Nephron progenitor cell (in vitro differentiated cells): ENCODE measurements at regions not wholly inside any gene's neighbourhood (a gene's known extent, or its start where the extent isn't known, plus 50 kb on each side); places are given as distances from the start of the nearest gene placed in this dataset.

Source experiments
- DNase-seq: peaks from one replicate; pipeline ENCODE4 v3.0.0; 2021
- H3K27ac Mint-ChIP-seq: 2 replicates; pipeline ENCODE4 v1.8.0; 2021; ENCODE audit warnings: mild to moderate bottlenecking, moderate library complexity, mixed read lengths
- H3K27me3 Mint-ChIP-seq: 2 replicates; pipeline ENCODE4 v1.8.0; 2021; ENCODE audit warnings: mild to moderate bottlenecking, low read depth, mixed read lengths; ENCODE audit not compliant: poor library complexity
- H3K36me3 Mint-ChIP-seq: 2 replicates; pipeline ENCODE4 v1.8.0; 2021; ENCODE audit warnings: low read depth, mixed read lengths
- H3K4me1 Mint-ChIP-seq: 2 replicates; pipeline ENCODE4 v1.8.0; 2021; ENCODE audit warnings: mixed read lengths
- H3K4me3 Mint-ChIP-seq: 2 replicates; pipeline ENCODE4 v1.8.0; 2021; ENCODE audit warnings: mild to moderate bottlenecking, moderate library complexity, mixed read lengths
- H3K9me3 Mint-ChIP-seq: 2 replicates; pipeline ENCODE4 v1.8.0; 2021; ENCODE audit warnings: mild to moderate bottlenecking, moderate library complexity, mixed read lengths
- CTCF ChIP-seq: fragments of 200-600 bp; sonication (generic); IDR thresholded peaks from 2 replicates; pipeline ENCODE4 v1.5.0; 2021; ENCODE audit warnings: antibody characterized with exemption

- Mint-ChIP-seq H3K27me3 (no peaks in the 10 kb centered on the region), H3K4me1 (no peaks in the 10 kb centered on the region), H3K27ac (no peak overlapping the region), H3K4me3 (no peak overlapping the region), H3K9me3 (peaks cover 34% of the 10 kb centered on the region), H3K36me3 (peaks cover 7% of the 10 kb centered on the region)
- no peak for TF ChIP-seq CTCF
- no peak for DNase-seq
Measured at GRCh38 chr21:16476056-16476825, 746.5 kb downstream of the USP25 start.

- no peak for TF ChIP-seq CTCF
- no peak for DNase-seq
- no peaks in the 10 kb centered on the region for H3K9me3 Mint-ChIP-seq
- no peaks in the 10 kb centered on the region for H3K4me1 Mint-ChIP-seq
- H3K36me3 Mint-ChIP-seq: no peaks in the 10 kb centered on the region
- no peak overlapping the region for H3K27ac Mint-ChIP-seq
- peaks cover 2% of the 10 kb centered on the region for H3K27me3 Mint-ChIP-seq
- no peak overlapping the region for H3K4me3 Mint-ChIP-seq
Measured at GRCh38 chr21:16488042-16488441, 758.3 kb downstream of the USP25 start.

- Mint-ChIP-seq H3K36me3 (no peaks in the 10 kb centered on the region), H3K4me1 (no peaks in the 10 kb centered on the region), H3K4me3 (no peak overlapping the region), H3K27ac (no peak overlapping the region), H3K9me3 (no peaks in the 10 kb centered on the region), H3K27me3 (peaks cover 5% of the 10 kb centered on the region)
- no peak for TF ChIP-seq CTCF
- DNase-seq: no peak
Measured at GRCh38 chr21:16492356-16492755, 762.6 kb downstream of the USP25 start.

GRCh38 chr21:16492892-16493291 lies 763.1 kb downstream of the USP25 start:
- no peak for DNase-seq
- Mint-ChIP-seq H3K4me3 (no peak overlapping the region), H3K9me3 (no peaks in the 10 kb centered on the region), H3K27ac (no peak overlapping the region), H3K4me1 (no peaks in the 10 kb centered on the region), H3K27me3 (peaks cover 5% of the 10 kb centered on the region), H3K36me3 (no peaks in the 10 kb centered on the region)
- TF ChIP-seq CTCF: no peak

- no peak for TF ChIP-seq CTCF
- peaks cover 2% of the 10 kb centered on the region for H3K27me3 Mint-ChIP-seq
- no peaks in the 10 kb centered on the region for H3K36me3 Mint-ChIP-seq
- no peaks in the 10 kb centered on the region for H3K4me1 Mint-ChIP-seq
- H3K4me3 Mint-ChIP-seq: no peak overlapping the region
- no peaks in the 10 kb centered on the region for H3K9me3 Mint-ChIP-seq
- no peak for DNase-seq
- no peak overlapping the region for H3K27ac Mint-ChIP-seq
Measured at GRCh38 chr21:16496609-16497008, 766.8 kb downstream of the USP25 start.

- Mint-ChIP-seq H3K4me1 (no peaks in the 10 kb centered on the region), H3K27ac (no peak overlapping the region), H3K9me3 (no peaks in the 10 kb centered on the region), H3K36me3 (no peaks in the 10 kb centered on the region), H3K27me3 (peaks cover 2% of the 10 kb centered on the region), H3K4me3 (no peak overlapping the region)
- no peak for DNase-seq
- TF ChIP-seq CTCF: no peak
Measured at GRCh38 chr21:16500271-16500670, 770.5 kb downstream of the USP25 start.
